Choroid plexus epithelial cell (primary cell): ENCODE measurements at regions not wholly inside any gene's neighbourhood (a gene's known extent, or its start where the extent isn't known, plus 50 kb on each side); places are given as distances from the start of the nearest gene placed in this dataset.
"Not testable (repeated sequence)": the region's sequence is repeated elsewhere in the genome, so short reads cannot be mapped to it uniquely, and the experiment has no call there.

Experiments
- DNase-seq: peaks from one replicate; pipeline ENCODE4 v3.0.0-alpha.2; 2010; ENCODE audit warnings: low read depth
- H3K4me3 ChIP-seq: 2 replicates; pipeline ENCODE4 v1.5.1; 2011; ENCODE audit warnings: low read depth, mild to moderate bottlenecking, control low read depth, low read length, moderate library complexity
- CTCF ChIP-seq: conservative IDR thresholded peaks from 2 replicates; pipeline ENCODE4 v1.5.1; 2011; ENCODE audit warnings: low read depth, mild to moderate bottlenecking, control low read depth, inconsistent platforms, low read length, moderate library complexity

DNA sequence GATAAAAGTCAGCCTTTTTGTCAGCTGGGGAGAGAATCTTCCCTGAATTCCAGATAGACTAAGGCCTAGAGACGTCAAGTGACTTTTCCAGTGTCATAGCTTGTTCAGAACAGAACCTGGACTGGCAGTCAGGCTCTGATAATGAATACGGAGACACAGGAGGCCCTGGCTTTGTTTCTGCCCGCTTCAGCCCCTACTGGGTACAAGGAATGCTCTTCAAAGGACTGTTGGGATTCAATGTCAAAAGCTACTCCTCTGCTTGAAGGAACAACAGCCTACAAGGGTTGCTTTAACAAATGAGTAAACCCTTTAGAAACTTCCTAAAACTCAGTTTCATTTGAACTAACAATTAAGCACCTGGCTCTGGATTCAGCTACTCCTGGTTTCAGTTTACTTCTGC is 412.3 kb downstream of the OXSM start:
- no peak for TF ChIP-seq CTCF
- no peak for DNase-seq
- H3K4me3 ChIP-seq: no peak overlapping the region

- TF ChIP-seq CTCF: no peak
- no peak for DNase-seq
- no peak overlapping the region for H3K4me3 ChIP-seq
Measured at GRCh38 chr3:26205475-26205874, 415.6 kb downstream of the OXSM start.

GRCh38 chr3:26208201-26208600 is 414.4 kb upstream of the LRRC3B start:
- TF ChIP-seq CTCF: no peak
- DNase-seq: no peak
- H3K4me3 ChIP-seq: no peak overlapping the region

- no peak overlapping the region for H3K4me3 ChIP-seq
- no peak for TF ChIP-seq CTCF
- DNase-seq: no peak
Measured at GRCh38 chr3:26229801-26230200, 392.8 kb upstream of the LRRC3B start.

DNA sequence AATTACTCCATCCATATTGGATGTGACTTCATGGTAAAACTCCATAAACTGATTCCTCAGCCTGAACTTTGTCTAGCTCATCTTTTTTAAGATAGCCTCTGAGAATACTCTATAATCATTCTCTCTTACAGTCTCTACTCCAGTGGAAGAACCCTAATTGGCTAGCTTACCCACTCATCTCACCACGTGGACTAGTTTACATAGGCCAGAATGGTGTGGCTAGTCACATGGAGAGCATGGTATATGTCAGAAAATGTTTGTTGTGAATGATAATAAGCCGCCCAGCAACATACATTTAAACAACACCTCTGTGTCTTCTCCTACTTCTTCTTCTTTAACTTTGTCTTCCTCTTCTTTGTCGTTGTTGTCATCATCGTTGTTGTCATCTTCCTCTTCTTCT is 389.2 kb upstream of the LRRC3B start:
- no peak for DNase-seq
- no peak overlapping the region for H3K4me3 ChIP-seq
- TF ChIP-seq CTCF: no peak

GRCh38 chr3:26236531-26236930 is 386.0 kb upstream of the LRRC3B start:
- no peak for DNase-seq
- H3K4me3 ChIP-seq: no peak overlapping the region
- TF ChIP-seq CTCF: no peak

GRCh38 chr3:26237036-26237682 is 385.4 kb upstream of the LRRC3B start:
- no peak for TF ChIP-seq CTCF
- DNase-seq: no peak
- H3K4me3 ChIP-seq: no peak overlapping the region

DNA sequence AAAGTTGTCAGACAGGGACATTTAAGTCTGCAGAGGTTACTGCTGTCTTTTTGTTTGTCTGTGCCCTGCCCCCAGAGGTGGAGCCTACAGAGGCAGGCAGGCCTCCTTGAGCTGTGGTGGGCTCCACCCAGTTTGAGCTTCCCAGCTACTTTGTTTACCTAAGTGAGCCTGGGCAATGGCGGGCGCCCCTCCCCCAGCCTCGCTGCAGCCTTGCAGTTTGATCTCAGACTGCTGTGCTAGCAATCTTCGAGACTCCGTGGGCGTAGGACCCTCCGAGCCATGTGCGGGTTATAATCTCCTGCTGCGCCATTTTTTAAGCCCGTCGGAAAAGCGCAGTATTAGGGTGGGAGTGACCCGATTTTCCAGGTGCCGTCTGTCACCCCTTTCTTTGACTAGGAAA is 378.0 kb upstream of the LRRC3B start:
- not testable (repeated sequence) for H3K4me3 ChIP-seq, DNase-seq
